A673 (cell line): ENCODE measurements at regions not wholly inside any gene's neighbourhood (a gene's known extent, or its start where the extent isn't known, plus 50 kb on each side); places are given as distances from the start of the nearest gene placed in this dataset.

Source experiments
- CTCF ChIP-seq: fragments of 300-800, 200-600 bp; sonication (generic); conservative IDR thresholded peaks from 2 replicates; pipeline ENCODE4 v1.5.1; 2017; ENCODE audit warnings: low read depth, mild to moderate bottlenecking, antibody characterized with exemption, low read length, moderate library complexity, mixed read lengths
- EZH2 ChIP-seq: fragments of 200-600 bp; sonication (generic); IDR thresholded peaks from 2 replicates; pipeline ENCODE4 v1.6.1; 2017; ENCODE audit warnings: borderline replicate concordance, low read depth, mild to moderate bottlenecking, mixed read lengths, antibody characterized with exemption, low read length; ENCODE audit not compliant: poor library complexity, severe bottlenecking

GRCh38 chr5:147015405-147015804 lies 136.8 kb upstream of the PPP2R2B start:
- TF ChIP-seq CTCF (no peak), EZH2 (no peak)
